Renal cortical epithelial cell (primary cell): ENCODE measurements at regions not wholly inside any gene's neighbourhood (a gene's known extent, or its start where the extent isn't known, plus 50 kb on each side); places are given as distances from the start of the nearest gene placed in this dataset.
A peak's percentile ranks its signal among the peaks of the same experiment; 100 is the strongest.
"Not testable (repeated sequence)": the region's sequence is repeated elsewhere in the genome, so short reads cannot be mapped to it uniquely, and the experiment has no call there.

Experiments
- DNase-seq: peaks from one replicate; pipeline ENCODE4 v3.0.0-alpha.2; 2011; ENCODE audit warnings: low read depth

DNA sequence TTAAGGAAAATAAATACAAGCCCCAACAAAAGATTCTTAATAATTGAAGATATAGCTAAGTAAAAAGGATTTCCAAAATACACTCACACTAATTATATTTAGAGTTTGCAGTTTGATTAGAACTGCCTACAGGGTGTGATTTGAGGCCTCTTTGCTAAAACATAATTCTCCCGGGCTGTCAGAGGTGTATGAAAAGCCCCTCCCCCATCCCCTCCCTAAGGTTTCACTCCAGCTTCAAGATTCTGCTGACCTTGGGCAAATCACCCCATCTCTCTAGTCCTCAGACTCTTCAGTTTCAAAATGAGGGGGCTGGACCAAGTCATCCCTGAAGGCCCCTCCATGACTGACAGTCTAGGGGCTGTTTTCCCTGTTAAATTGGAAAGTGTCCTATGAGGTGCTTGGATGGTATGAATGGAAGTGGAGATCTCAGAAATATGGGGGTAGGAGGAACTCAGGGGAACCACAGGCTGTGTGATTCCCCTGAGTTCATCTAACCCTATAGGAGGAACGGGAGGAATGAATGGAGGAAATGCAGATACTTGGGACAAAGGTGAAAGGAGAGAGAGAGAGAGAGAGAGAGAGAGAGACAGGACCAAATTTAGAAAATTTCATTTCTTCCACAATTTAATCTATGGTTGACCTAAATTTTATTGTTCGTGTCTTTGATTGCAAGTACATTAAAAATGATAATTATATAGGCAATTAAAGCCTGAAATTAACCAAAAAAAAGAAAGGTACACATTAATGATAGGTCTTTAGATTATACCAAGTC is 107.5 kb downstream of the SPP2 start:
- no peak for DNase-seq

- no peak for DNase-seq
Observed at GRCh38 chr2:234156326-234156725, 105.8 kb downstream of the SPP2 start.

- DNase-seq = not testable (repeated sequence)
Observed at GRCh38 chr2:234152835-234153234, 102.3 kb downstream of the SPP2 start.

DNA sequence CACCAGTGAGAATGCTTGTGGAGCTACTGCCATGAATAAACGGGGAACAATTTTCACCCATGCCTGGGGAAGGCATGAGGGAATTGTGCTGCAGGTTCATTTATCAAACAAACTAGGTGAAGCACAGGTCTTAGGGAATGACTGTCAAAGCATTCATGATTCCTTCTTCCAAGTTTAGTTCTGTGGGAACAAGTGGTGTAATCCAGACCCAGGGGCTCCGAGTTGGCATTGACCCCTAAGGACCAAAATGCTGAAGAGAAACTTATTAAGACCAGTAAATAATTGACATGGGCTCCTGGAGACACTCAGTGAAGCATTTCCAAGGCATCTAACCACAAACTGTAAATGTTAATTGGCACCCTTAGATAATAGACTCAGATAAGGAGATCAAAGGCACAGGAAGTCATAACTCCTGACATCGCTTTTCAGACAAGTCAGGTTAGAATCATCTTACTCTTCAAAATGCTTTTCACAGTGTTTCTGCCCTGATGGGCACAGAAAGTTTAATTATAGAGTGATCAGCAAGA is 96.9 kb downstream of the SPP2 start:
- DNase-seq = peak; percentile 98

GRCh38 chr2:234146087-234146826 is 95.8 kb downstream of the SPP2 start:
- peak; percentile 89 for DNase-seq

GRCh38 chr2:234145511-234145910 is 95.0 kb downstream of the SPP2 start:
- no peak for DNase-seq

- peak; percentile 51 for DNase-seq
Observed at GRCh38 chr2:234145057-234145456, 94.6 kb downstream of the SPP2 start.

GRCh38 chr2:234143896-234144295 is 93.4 kb downstream of the SPP2 start:
- DNase-seq = no peak

DNA sequence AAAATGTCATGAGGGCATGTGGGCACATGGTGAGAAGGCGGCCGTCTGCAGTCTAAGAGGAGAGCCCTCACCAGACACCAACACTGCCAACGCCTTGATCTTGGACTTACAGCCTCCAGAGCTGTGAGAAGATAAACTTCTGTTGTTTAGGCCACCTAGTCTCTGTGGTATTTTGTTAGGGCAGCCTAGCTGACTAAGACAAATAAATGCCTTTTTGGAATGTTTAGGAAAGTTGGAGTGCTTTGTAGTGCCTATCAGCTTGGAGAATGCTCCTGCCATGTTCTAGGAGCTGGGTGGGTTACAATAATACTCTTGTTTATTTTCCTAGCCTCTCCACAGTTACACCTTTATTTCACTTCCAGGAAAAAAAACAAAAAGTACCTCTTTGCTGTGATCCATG is 92.0 kb downstream of the SPP2 start:
- peak; percentile 30 for DNase-seq

DNA sequence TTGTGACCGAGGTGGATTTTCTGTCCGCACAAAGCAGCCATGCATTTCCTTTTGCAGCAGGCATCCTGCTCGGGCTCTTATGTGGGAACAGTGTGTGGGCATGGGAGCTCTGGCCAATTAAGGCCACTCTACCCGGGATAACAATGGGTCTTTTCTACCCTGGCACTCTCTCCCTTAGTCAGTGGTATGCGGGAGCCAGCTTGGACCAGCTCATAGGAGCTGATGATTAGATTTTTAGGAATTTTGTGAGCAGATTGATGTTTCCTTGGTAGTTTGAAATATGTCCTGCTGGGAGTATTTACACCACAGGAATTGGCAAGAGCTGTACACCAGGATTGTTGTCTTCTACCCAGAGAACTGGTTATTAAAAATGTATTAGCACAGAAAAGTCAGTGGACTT is 89.3 kb downstream of the SPP2 start:
- no peak for DNase-seq

DNA sequence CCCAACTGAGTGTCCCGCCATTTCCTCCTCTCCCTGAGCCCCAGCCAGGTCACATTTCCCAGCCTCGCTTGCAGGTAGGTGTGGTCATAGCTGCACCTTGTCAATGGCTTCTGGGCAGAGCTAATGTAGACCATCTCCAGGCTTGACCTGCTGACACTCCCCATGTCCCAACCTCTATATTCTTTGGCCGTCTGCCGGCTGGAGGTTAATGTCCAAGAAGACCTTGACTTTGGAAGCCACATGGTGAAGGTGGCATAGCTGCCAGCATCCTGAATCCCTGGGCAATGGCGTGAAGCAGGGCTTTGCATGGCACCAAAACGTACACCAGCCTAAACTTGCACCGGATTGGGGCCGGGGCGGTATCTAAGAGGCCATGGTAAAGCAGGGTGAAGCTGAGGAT is 88.3 kb downstream of the SPP2 start:
- DNase-seq = no peak

DNA sequence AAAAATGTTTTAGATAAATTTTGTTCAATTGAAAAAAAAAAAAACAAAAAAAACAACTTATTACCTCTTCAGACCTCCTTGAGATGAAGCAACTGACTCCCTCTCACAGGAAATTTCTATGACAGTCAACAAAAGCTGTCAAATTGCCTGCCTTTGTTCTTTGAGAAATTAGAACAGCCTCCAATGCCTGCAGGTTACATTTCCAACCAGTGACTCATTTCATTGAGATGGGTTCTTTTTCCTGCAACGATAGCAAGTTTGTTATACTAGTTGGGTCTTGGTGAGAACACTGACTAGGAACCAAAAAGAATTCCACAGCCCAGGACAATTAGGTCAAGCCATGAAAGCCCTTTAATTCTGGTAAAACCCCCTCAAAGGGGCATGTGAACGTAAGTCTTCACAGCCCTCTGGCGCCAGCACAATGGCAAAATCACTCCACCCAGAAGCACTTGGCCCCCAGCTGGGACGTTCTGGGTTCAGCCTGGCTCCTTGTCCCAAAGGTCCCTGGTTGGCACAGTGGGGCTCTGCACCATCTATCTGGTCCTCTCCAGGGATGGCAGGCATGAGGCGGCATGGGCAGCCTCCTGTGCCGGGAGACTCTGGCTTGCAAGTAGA is 87.0 kb downstream of the SPP2 start:
- peak; percentile 98 for DNase-seq

GRCh38 chr2:234136461-234136860 is 86.0 kb downstream of the SPP2 start:
- DNase-seq = peak; percentile 79

GRCh38 chr2:234135750-234136221 is 85.3 kb downstream of the SPP2 start:
- peak; percentile 72 for DNase-seq

- no peak for DNase-seq
Observed at GRCh38 chr2:234134496-234134895, 84.0 kb downstream of the SPP2 start.

DNA sequence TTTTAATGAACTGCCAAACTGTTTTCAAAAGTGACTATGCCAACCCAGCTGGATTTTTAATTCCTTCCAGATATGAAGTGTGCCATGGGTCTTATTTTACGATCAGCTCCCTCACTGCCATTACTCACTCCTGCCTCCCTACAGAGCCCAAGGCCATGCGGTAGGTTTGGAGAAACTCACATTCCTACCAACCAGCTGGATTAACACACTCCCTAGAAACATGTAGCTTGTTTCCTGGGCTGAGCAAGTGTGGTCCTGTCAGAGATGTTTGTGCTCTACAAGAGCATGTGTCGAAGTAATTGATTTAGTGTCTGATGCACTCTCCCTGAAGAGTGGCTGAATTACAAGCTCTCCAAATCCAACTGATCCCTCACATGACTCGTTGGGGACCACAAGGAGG is 82.5 kb downstream of the SPP2 start:
- peak; percentile 54 for DNase-seq

DNA sequence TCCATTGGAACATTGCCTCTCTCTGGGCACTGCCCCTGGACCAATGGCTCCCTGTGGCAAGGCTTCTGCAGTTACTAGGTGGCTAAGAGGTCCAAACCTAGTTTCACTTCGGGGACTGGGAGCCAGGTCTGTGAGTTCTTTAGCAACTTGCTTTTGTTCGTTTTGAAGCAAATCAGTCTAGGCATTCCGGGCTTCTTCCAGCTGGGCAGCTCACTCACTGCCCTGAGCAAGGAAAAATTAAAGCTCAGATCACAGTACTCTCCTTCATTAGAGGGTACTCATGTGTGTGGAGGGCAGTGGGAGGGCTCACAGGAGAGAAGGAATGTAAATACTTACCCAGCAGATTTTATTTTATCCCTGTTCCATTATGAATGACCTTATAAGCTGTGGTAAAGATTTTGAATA is 80.3 kb downstream of the SPP2 start:
- peak; percentile 43 for DNase-seq

GRCh38 chr2:234128606-234129005 is 78.1 kb downstream of the SPP2 start:
- no peak for DNase-seq
